Activated CD4-positive, alpha-beta T cell treated with anti-CD3 and anti-CD28 coated beads for 36 hours (primary cell): ENCODE measurements at regions not wholly inside any gene's neighbourhood (a gene's known extent, or its start where the extent isn't known, plus 50 kb on each side); places are given as distances from the start of the nearest gene placed in this dataset.

Experiments used
- ATAC-seq: fragments of 200-7000 bp; cut with Tn5 transposase; one replicate; pipeline ENCODE4 v1.10.0; 2021; ENCODE audit warnings: mild to moderate bottlenecking, moderate library complexity
- CTCF ChIA-PET: fragments of 350-600 bp; sonication (Branson Sonifier 250); formaldehyde crosslinking; loops from one replicate; lab custom pipeline; 2021; ENCODE audit warnings: antibody characterized with exemption; lab: Charles Lee
- POLR2A ChIA-PET: fragments of 350-600 bp; sonication (Branson Sonifier 250); formaldehyde crosslinking; loops from one replicate; lab custom pipeline; 2021; ENCODE audit warnings: antibody characterized with exemption, inconsistent platforms; lab: Charles Lee
- DNase-seq: peaks from one replicate; pipeline ENCODE4 v3.0.0-alpha.2; 2020
- H3K27ac Mint-ChIP-seq: one replicate; pipeline ENCODE4 v1.8.0; 2021; ENCODE audit warnings: mixed read lengths
- H3K27me3 Mint-ChIP-seq: one replicate; pipeline ENCODE4 v1.8.0; 2021; ENCODE audit warnings: mixed read lengths
- H3K36me3 Mint-ChIP-seq: one replicate; pipeline ENCODE4 v1.8.0; 2021; ENCODE audit warnings: low read depth, mixed read lengths
- H3K4me1 Mint-ChIP-seq: one replicate; pipeline ENCODE4 v1.8.0; 2021; ENCODE audit warnings: mixed read lengths
- H3K4me3 Mint-ChIP-seq: one replicate; pipeline ENCODE4 v1.8.0; 2021; ENCODE audit warnings: mild to moderate bottlenecking, moderate library complexity, mixed read lengths
- H3K9me3 Mint-ChIP-seq: one replicate; pipeline ENCODE4 v1.8.0; 2021; ENCODE audit warnings: low read depth, mixed read lengths
- intact Hi-C, 2 experiments: fragments of 100-400 bp; cut with DNase I in 1 of 2; cut with micrococcal nuclease in 1 of 2; formaldehyde crosslinking; loops; one replicate each; pipeline versions ENCODE4 v1.14.2 to v1.15.1; 2022 to 2024; cut with DNase I, micrococcal nuclease

- ChIA-PET POLR2A (no interaction called here), CTCF (no interaction called here)
- no peaks in the 10 kb centered on the region for H3K4me1 Mint-ChIP-seq
- ATAC-seq = no peak
- H3K4me3 Mint-ChIP-seq = no peak overlapping the region
- H3K27me3 Mint-ChIP-seq = no peaks in the 10 kb centered on the region
- no peak for DNase-seq
- no peaks in the 10 kb centered on the region for H3K36me3 Mint-ChIP-seq
- no peaks in the 10 kb centered on the region for H3K9me3 Mint-ChIP-seq
- no peak overlapping the region for H3K27ac Mint-ChIP-seq
- intact Hi-C loops = no loop called here
Observed at GRCh38 chr13:105464249-105464648, 1071.2 kb downstream of the EFNB2 start.

GRCh38 chr13:105463011-105463501 lies 1072.4 kb downstream of the EFNB2 start:
- H3K27me3 Mint-ChIP-seq = no peaks in the 10 kb centered on the region
- intact Hi-C loops = no loop called here

GRCh38 chr13:105462098-105462497 lies 1073.4 kb downstream of the EFNB2 start:
- ChIA-PET POLR2A (no interaction called here), CTCF (no interaction called here)
- H3K4me1 Mint-ChIP-seq = no peaks in the 10 kb centered on the region
- intact Hi-C loops = no loop called here
- H3K36me3 Mint-ChIP-seq = no peaks in the 10 kb centered on the region
- H3K9me3 Mint-ChIP-seq = no peaks in the 10 kb centered on the region
- no peak overlapping the region for H3K27ac Mint-ChIP-seq
- DNase-seq = no peak
- no peak for ATAC-seq
- H3K4me3 Mint-ChIP-seq = no peak overlapping the region
- H3K27me3 Mint-ChIP-seq = no peaks in the 10 kb centered on the region

More at GRCh38 chr13:105463011-105463501, 1072.4 kb downstream of the EFNB2 start:
- Mint-ChIP-seq H3K4me1 (no peaks in the 10 kb centered on the region), H3K4me3 (no peak overlapping the region), H3K36me3 (no peaks in the 10 kb centered on the region), H3K9me3 (no peaks in the 10 kb centered on the region), H3K27ac (no peak overlapping the region)
- ChIA-PET CTCF (interaction anchor here (0.6 kb wide), 1 partner anchor 106 kb away, joined by 3 read pairs; no protein-coding TSS in a partner anchor), POLR2A (no interaction called here)
- ATAC-seq (no peak), DNase-seq (no peak)

GRCh38 chr13:105452895-105453294 lies 1082.6 kb downstream of the EFNB2 start:
- CTCF ChIA-PET = no interaction called here
- intact Hi-C loops = no loop called here
- H3K4me3 Mint-ChIP-seq = no peak overlapping the region
- peaks cover 2% of the 10 kb centered on the region for H3K9me3 Mint-ChIP-seq
- no peaks in the 10 kb centered on the region for H3K36me3 Mint-ChIP-seq
- no peaks in the 10 kb centered on the region for H3K4me1 Mint-ChIP-seq
- ATAC-seq (no peak), DNase-seq (no peak)
- POLR2A ChIA-PET = no interaction called here
- peaks cover 2% of the 10 kb centered on the region for H3K27me3 Mint-ChIP-seq
- H3K27ac Mint-ChIP-seq = no peak overlapping the region

- CTCF ChIA-PET = interaction anchor here (1.2 kb wide), 1 partner anchor 17 kb away, joined by 3 read pairs; no protein-coding TSS in a partner anchor
- no peak overlapping the region for H3K4me3 Mint-ChIP-seq
- POLR2A ChIA-PET = no interaction called here
- H3K27ac Mint-ChIP-seq = no peak overlapping the region
- no peak for DNase-seq
- no peak for ATAC-seq
- H3K27me3 Mint-ChIP-seq = peaks cover 2% of the 10 kb centered on the region
- peaks cover 2% of the 10 kb centered on the region for H3K9me3 Mint-ChIP-seq
- no peaks in the 10 kb centered on the region for H3K36me3 Mint-ChIP-seq
- intact Hi-C loops = no loop called here
- peaks cover 2% of the 10 kb centered on the region for H3K4me1 Mint-ChIP-seq
Observed at GRCh38 chr13:105450784-105451183, 1084.7 kb downstream of the EFNB2 start.

GRCh38 chr13:105448811-105449210 lies 1086.7 kb downstream of the EFNB2 start:
- no peaks in the 10 kb centered on the region for H3K27me3 Mint-ChIP-seq
- peaks cover 2% of the 10 kb centered on the region for H3K9me3 Mint-ChIP-seq
- intact Hi-C loops = no loop called here
- H3K36me3 Mint-ChIP-seq = no peaks in the 10 kb centered on the region
- no peak overlapping the region for H3K4me3 Mint-ChIP-seq
- ChIA-PET POLR2A (no interaction called here), CTCF (no interaction called here)
- DNase-seq = no peak
- ATAC-seq = no peak
- peaks cover 5% of the 10 kb centered on the region for H3K4me1 Mint-ChIP-seq
- H3K27ac Mint-ChIP-seq = no peak overlapping the region

- Mint-ChIP-seq H3K27ac (no peak overlapping the region), H3K4me1 (peaks cover 5% of the 10 kb centered on the region), H3K9me3 (no peaks in the 10 kb centered on the region), H3K36me3 (no peaks in the 10 kb centered on the region), H3K4me3 (no peak overlapping the region), H3K27me3 (no peaks in the 10 kb centered on the region)
- CTCF ChIA-PET = no interaction called here
- intact Hi-C loops = no loop called here
- no peak for DNase-seq
- ATAC-seq = no peak
- POLR2A ChIA-PET = no interaction called here
Observed at GRCh38 chr13:105446197-105446596, 1089.3 kb downstream of the EFNB2 start.

GRCh38 chr13:105445796-105446195 lies 1089.7 kb downstream of the EFNB2 start:
- Mint-ChIP-seq H3K27ac (no peak overlapping the region), H3K9me3 (no peaks in the 10 kb centered on the region), H3K27me3 (no peaks in the 10 kb centered on the region), H3K4me3 (no peak overlapping the region), H3K36me3 (no peaks in the 10 kb centered on the region), H3K4me1 (peaks cover 5% of the 10 kb centered on the region)
- ChIA-PET POLR2A (no interaction called here), CTCF (no interaction called here)
- no peak for ATAC-seq
- DNase-seq = no peak
- intact Hi-C loops = no loop called here

GRCh38 chr13:105442949-105443699 lies 1092.3 kb downstream of the EFNB2 start:
- Mint-ChIP-seq H3K27me3 (no peaks in the 10 kb centered on the region), H3K4me1 (peaks cover 5% of the 10 kb centered on the region), H3K4me3 (no peak overlapping the region), H3K9me3 (no peaks in the 10 kb centered on the region), H3K36me3 (no peaks in the 10 kb centered on the region), H3K27ac (no peak overlapping the region)
- ATAC-seq (no peak), DNase-seq (no peak)
- ChIA-PET POLR2A (no interaction called here), CTCF (no interaction called here)
- intact Hi-C loops = no loop called here

GRCh38 chr13:105442040-105442439 lies 1093.4 kb downstream of the EFNB2 start:
- Mint-ChIP-seq H3K4me1 (peaks cover 5% of the 10 kb centered on the region), H3K4me3 (no peak overlapping the region), H3K36me3 (no peaks in the 10 kb centered on the region), H3K9me3 (no peaks in the 10 kb centered on the region), H3K27me3 (no peaks in the 10 kb centered on the region), H3K27ac (no peak overlapping the region)
- intact Hi-C loops = no loop called here
- POLR2A ChIA-PET = no interaction called here
- no peak for DNase-seq
- CTCF ChIA-PET = no interaction called here
- ATAC-seq = no peak

- H3K36me3 Mint-ChIP-seq = no peaks in the 10 kb centered on the region
- intact Hi-C loops = no loop called here
- DNase-seq = no peak
- CTCF ChIA-PET = no interaction called here
- no peaks in the 10 kb centered on the region for H3K9me3 Mint-ChIP-seq
- no peak for ATAC-seq
- no peak overlapping the region for H3K4me3 Mint-ChIP-seq
- POLR2A ChIA-PET = no interaction called here
- no peak overlapping the region for H3K27ac Mint-ChIP-seq
- H3K4me1 Mint-ChIP-seq = peaks cover 5% of the 10 kb centered on the region
- H3K27me3 Mint-ChIP-seq = no peaks in the 10 kb centered on the region
Observed at GRCh38 chr13:105441051-105441750, 1094.3 kb downstream of the EFNB2 start.

- H3K9me3 Mint-ChIP-seq = no peaks in the 10 kb centered on the region
- no peaks in the 10 kb centered on the region for H3K36me3 Mint-ChIP-seq
- H3K4me1 Mint-ChIP-seq = no peaks in the 10 kb centered on the region
- intact Hi-C loops = no loop called here
- no peak overlapping the region for H3K4me3 Mint-ChIP-seq
- no peak for ATAC-seq
- ChIA-PET CTCF (no interaction called here), POLR2A (no interaction called here)
- H3K27me3 Mint-ChIP-seq = no peaks in the 10 kb centered on the region
- DNase-seq = no peak
- no peak overlapping the region for H3K27ac Mint-ChIP-seq
Observed at GRCh38 chr13:105436943-105437342, 1098.5 kb downstream of the EFNB2 start.
